WTC11 (cell line): ENCODE measurements at regions not wholly inside any gene's neighbourhood (a gene's known extent, or its start where the extent isn't known, plus 50 kb on each side); places are given as distances from the start of the nearest gene placed in this dataset.

Experiments
- ATAC-seq: fragments of 200-7000 bp; cut with Tn5 transposase; 2 replicates; pipeline ENCODE4 v1.10.0; 2021; ENCODE audit warnings: mild to moderate bottlenecking, moderate library complexity
- CTCF ChIA-PET: fragments of 300-600 bp; sonication (Branson Sonifier 250); formaldehyde crosslinking; loops from one replicate; lab custom pipeline; 2021; ENCODE audit warnings: antibody characterized with exemption; lab: Charles Lee
- POLR2A ChIA-PET: fragments of 350-600 bp; sonication (Branson Sonifier 250); formaldehyde crosslinking; loops from one replicate; lab custom pipeline; 2021; ENCODE audit warnings: antibody characterized with exemption; lab: Charles Lee
- DNase-seq: peaks from one replicate; pipeline ENCODE4 v3.0.0; 2021; ENCODE audit warnings: low spot score
- H3K27ac Mint-ChIP-seq: 2 replicates; pipeline ENCODE4 v1.8.0; 2021; ENCODE audit warnings: mixed read lengths
- H3K27me3 Mint-ChIP-seq: 2 replicates; pipeline ENCODE4 v1.8.0; 2021; ENCODE audit warnings: low read depth, mild to moderate bottlenecking, moderate library complexity, mixed read lengths
- H3K36me3 Mint-ChIP-seq: 2 replicates; pipeline ENCODE4 v1.8.0; 2021; ENCODE audit warnings: mixed read lengths
- H3K4me1 Mint-ChIP-seq: 2 replicates; pipeline ENCODE4 v1.8.0; 2022; ENCODE audit warnings: mixed read lengths
- H3K4me3 Mint-ChIP-seq: 2 replicates; pipeline ENCODE4 v1.8.0; 2021; ENCODE audit warnings: mild to moderate bottlenecking, moderate library complexity, mixed read lengths
- H3K9me3 Mint-ChIP-seq: 2 replicates; pipeline ENCODE4 v1.8.0; 2021; ENCODE audit warnings: mixed read lengths
- AR ChIP-seq: fragments of 250-450 bp; sonication (Bioruptor Pico); IDR thresholded peaks from 2 replicates; pipeline ENCODE4 v1.9.0; 2021; ENCODE audit warnings: mild to moderate bottlenecking
- ARID4B ChIP-seq: sonication (generic); formaldehyde crosslinking; IDR thresholded peaks from 2 replicates; pipeline ENCODE4 v1.8.0; 2023; ENCODE audit warnings: missing genetic modification reagents, mild to moderate bottlenecking, borderline replicate concordance
- ATF1 ChIP-seq: sonication (generic); formaldehyde crosslinking; IDR thresholded peaks from 2 replicates; pipeline ENCODE4 v1.8.1; 2023; ENCODE audit warnings: mild to moderate bottlenecking, moderate library complexity, missing genetic modification reagents
- CREB1 ChIP-seq: sonication (generic); formaldehyde crosslinking; IDR thresholded peaks from 2 replicates; pipeline ENCODE4 v1.8.0; 2023; ENCODE audit warnings: mild to moderate bottlenecking, missing genetic modification reagents
- CREM ChIP-seq: sonication (generic); formaldehyde crosslinking; IDR thresholded peaks from 2 replicates; pipeline ENCODE4 v1.8.1; 2022; ENCODE audit warnings: mild to moderate bottlenecking, missing genetic modification reagents, moderate library complexity
- ELF4 ChIP-seq: sonication (generic); formaldehyde crosslinking; IDR thresholded peaks from 2 replicates; pipeline ENCODE4 v1.8.1; 2022; ENCODE audit warnings: low read depth, mild to moderate bottlenecking, moderate library complexity, missing genetic modification reagents
- MXD4 ChIP-seq: fragments of 250-450 bp; sonication (Bioruptor Pico); IDR thresholded peaks from 2 replicates; pipeline ENCODE4 v1.8.0; 2021; ENCODE audit warnings: mild to moderate bottlenecking, moderate library complexity, borderline replicate concordance
- NR2C2 ChIP-seq: sonication (generic); formaldehyde crosslinking; IDR thresholded peaks from 2 replicates; pipeline ENCODE4 v1.8.0; 2022; ENCODE audit warnings: mild to moderate bottlenecking, missing genetic modification reagents
- SMAD4 ChIP-seq: sonication (generic); formaldehyde crosslinking; IDR thresholded peaks from 2 replicates; pipeline ENCODE4 v1.8.0; 2022; ENCODE audit warnings: mild to moderate bottlenecking, missing genetic modification reagents
- USF1 ChIP-seq: sonication (generic); formaldehyde crosslinking; IDR thresholded peaks from 2 replicates; pipeline ENCODE4 v1.8.0; 2022; ENCODE audit warnings: mild to moderate bottlenecking, missing genetic modification reagents
- ZMAT4 ChIP-seq: fragments of 250-450 bp; sonication (Bioruptor Pico); IDR thresholded peaks from 2 replicates; pipeline ENCODE4 v1.9.0; 2021; ENCODE audit warnings: mild to moderate bottlenecking
- ZNF281 ChIP-seq: sonication (generic); formaldehyde crosslinking; IDR thresholded peaks from 2 replicates; pipeline ENCODE4 v1.8.0; 2023; ENCODE audit warnings: mild to moderate bottlenecking, missing genetic modification reagents
- ZNF423 ChIP-seq: fragments of 250-450 bp; sonication (Bioruptor Pico); IDR thresholded peaks from 2 replicates; pipeline ENCODE4 v2.1.2; 2022; ENCODE audit warnings: mild to moderate bottlenecking, moderate library complexity
- ZNF512 ChIP-seq: sonication (generic); formaldehyde crosslinking; IDR thresholded peaks from 2 replicates; pipeline ENCODE4 v1.8.1; 2022; ENCODE audit warnings: missing genetic modification reagents, borderline replicate concordance
- ZNF532 ChIP-seq: fragments of 250-450 bp; sonication (Bioruptor Pico); IDR thresholded peaks from 2 replicates; pipeline ENCODE4 v1.9.0; 2021; ENCODE audit warnings: mild to moderate bottlenecking, borderline replicate concordance

GRCh38 chr2:224264259-224264658, 137.6 kb downstream of the FAM124B start (continued):
- TF ChIP-seq ZNF281 (no peak), AR (no peak), NR2C2 (no peak), SMAD4 (CRISPR knock-in tag) (no peak), ZNF532 (no peak), ELF4 (CRISPR knock-in tag) (no peak), ZNF423 (CRISPR knock-in tag) (no peak), CREB1 (CRISPR knock-in tag) (no peak)

- no peak for TF ChIP-seq MXD4 (CRISPR knock-in tag)
- TF ChIP-seq USF1, result no peak
- TF ChIP-seq ZMAT4, result no peak
- no peak for TF ChIP-seq ZNF512
- no peak for TF ChIP-seq ARID4B
- TF ChIP-seq ATF1, result no peak
- no peak for TF ChIP-seq CREM (CRISPR knock-in tag)
- TF ChIP-seq, all 79 proteins: peak for 0
- CTCF ChIA-PET, result no interaction called here
- H3K9me3 Mint-ChIP-seq, result no peaks in the 10 kb centered on the region
- POLR2A ChIA-PET, result no interaction called here
- no peak overlapping the region for H3K27ac Mint-ChIP-seq
- H3K4me1 Mint-ChIP-seq, result peaks cover 20% of the 10 kb centered on the region
- DNase-seq (no peak), ATAC-seq (no peak)
- no peaks in the 10 kb centered on the region for H3K36me3 Mint-ChIP-seq
- no peak overlapping the region for H3K4me3 Mint-ChIP-seq
- H3K27me3 Mint-ChIP-seq, result no peaks in the 10 kb centered on the region
These were observed 138.3 kb downstream of the FAM124B start for GRCh38 chr2:224263571-224264043.
